ENCODE measurements at regions not wholly inside any gene's neighbourhood (a gene's known extent, or its start where the extent isn't known, plus 50 kb on each side); places are given as distances from the start of the nearest gene placed in this dataset.

GRCh38 chr13:104382951-104383350, 1316.7 kb upstream of the SLC10A2 start:
- Mint-ChIP-seq H3K9me3 (ENCODE audit: unreplicated experiment) (no peaks in the 10 kb centered on the region), H3K4me3 (ENCODE audit: unreplicated experiment) (no peak overlapping the region), H3K36me3 (ENCODE audit: unreplicated experiment) (no peaks in the 10 kb centered on the region), H3K27me3 (ENCODE audit: unreplicated experiment) (no peaks in the 10 kb centered on the region), H3K4me1 (ENCODE audit: low read depth, unreplicated experiment) (no peaks in the 10 kb centered on the region), H3K27ac (ENCODE audit: unreplicated experiment) (no peak overlapping the region)
- TF ChIP-seq, protein P1, sequence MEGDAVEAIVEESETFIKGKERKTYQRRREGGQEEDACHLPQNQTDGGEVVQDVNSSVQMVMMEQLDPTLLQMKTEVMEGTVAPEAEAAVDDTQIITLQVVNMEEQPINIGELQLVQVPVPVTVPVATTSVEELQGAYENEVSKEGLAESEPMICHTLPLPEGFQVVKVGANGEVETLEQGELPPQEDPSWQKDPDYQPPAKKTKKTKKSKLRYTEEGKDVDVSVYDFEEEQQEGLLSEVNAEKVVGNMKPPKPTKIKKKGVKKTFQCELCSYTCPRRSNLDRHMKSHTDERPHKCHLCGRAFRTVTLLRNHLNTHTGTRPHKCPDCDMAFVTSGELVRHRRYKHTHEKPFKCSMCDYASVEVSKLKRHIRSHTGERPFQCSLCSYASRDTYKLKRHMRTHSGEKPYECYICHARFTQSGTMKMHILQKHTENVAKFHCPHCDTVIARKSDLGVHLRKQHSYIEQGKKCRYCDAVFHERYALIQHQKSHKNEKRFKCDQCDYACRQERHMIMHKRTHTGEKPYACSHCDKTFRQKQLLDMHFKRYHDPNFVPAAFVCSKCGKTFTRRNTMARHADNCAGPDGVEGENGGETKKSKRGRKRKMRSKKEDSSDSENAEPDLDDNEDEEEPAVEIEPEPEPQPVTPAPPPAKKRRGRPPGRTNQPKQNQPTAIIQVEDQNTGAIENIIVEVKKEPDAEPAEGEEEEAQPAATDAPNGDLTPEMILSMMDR (IDR thresholded peaks at IDR 0.05; ENCODE audit: partially characterized antibody, unreplicated experiment): no peak
- no peak for DNase-seq

GRCh38 chr13:104376588-104376987, 1310.4 kb upstream of the SLC10A2 start:
- TF ChIP-seq, protein P1 (IDR thresholded peaks at IDR 0.05; ENCODE audit: partially characterized antibody, unreplicated experiment): no peak
- Mint-ChIP-seq H3K27ac (ENCODE audit: unreplicated experiment) (no peak overlapping the region), H3K9me3 (ENCODE audit: unreplicated experiment) (no peaks in the 10 kb centered on the region), H3K36me3 (ENCODE audit: unreplicated experiment) (no peaks in the 10 kb centered on the region), H3K4me3 (ENCODE audit: unreplicated experiment) (no peak overlapping the region), H3K4me1 (ENCODE audit: low read depth, unreplicated experiment) (no peaks in the 10 kb centered on the region), H3K27me3 (ENCODE audit: unreplicated experiment) (no peaks in the 10 kb centered on the region)
- DNase-seq: no peak

DNA sequence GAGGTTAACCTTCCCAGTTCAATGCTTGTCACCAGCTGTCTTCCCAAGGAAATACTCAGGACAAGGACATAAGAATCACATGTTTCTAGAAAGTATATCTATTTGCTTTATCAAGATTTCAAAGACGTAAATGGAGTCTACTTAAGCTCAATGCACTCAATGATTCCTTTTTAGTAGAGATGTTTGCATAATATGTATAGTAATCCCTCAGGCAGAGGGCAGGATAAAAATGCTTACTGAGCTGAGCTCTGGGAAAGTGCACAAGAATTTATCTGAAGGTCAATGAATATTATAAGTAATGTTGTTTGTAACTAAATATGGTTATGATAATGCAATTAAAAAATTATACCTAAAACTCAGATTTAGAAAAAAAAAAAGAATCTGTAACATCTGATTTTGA, 1309.4 kb upstream of the SLC10A2 start:
- Mint-ChIP-seq H3K27me3 (ENCODE audit: unreplicated experiment) (no peaks in the 10 kb centered on the region), H3K36me3 (ENCODE audit: unreplicated experiment) (no peaks in the 10 kb centered on the region), H3K27ac (ENCODE audit: unreplicated experiment) (no peak overlapping the region), H3K4me1 (ENCODE audit: low read depth, unreplicated experiment) (no peaks in the 10 kb centered on the region), H3K4me3 (ENCODE audit: unreplicated experiment) (no peak overlapping the region), H3K9me3 (ENCODE audit: unreplicated experiment) (no peaks in the 10 kb centered on the region)
- no peak for DNase-seq
- TF ChIP-seq, protein P1 (IDR thresholded peaks at IDR 0.05; ENCODE audit: partially characterized antibody, unreplicated experiment): no peak

GRCh38 chr13:104372095-104372655, 1306.0 kb upstream of the SLC10A2 start:
- H3K36me3 Mint-ChIP-seq (ENCODE audit: unreplicated experiment): no peaks in the 10 kb centered on the region

DNA sequence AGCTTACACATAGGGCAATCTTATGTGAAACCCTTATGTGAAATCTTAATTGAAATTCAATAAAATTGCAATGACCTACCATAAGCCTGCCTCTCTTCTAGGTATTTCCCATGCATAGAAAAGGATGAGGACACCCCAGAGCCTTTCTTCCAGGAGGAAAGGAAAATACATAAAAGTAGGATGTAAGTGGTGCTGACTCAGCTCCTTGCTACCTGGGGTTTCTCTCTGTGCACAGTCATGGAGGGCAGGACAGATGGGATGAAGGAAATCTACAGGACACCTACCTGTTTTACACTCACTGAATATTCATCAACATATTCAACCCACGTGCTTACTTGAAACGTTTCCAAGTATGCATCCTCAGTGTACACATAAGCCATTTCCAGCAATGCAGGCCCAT, 1299.2 kb upstream of the SLC10A2 start:
- H3K9me3 Mint-ChIP-seq (ENCODE audit: unreplicated experiment): no peaks in the 10 kb centered on the region
- H3K4me3 Mint-ChIP-seq (ENCODE audit: unreplicated experiment): no peak overlapping the region
- no peaks in the 10 kb centered on the region for H3K36me3 Mint-ChIP-seq (ENCODE audit: unreplicated experiment)
- no peaks in the 10 kb centered on the region for H3K27me3 Mint-ChIP-seq (ENCODE audit: unreplicated experiment)
- TF ChIP-seq, protein P1 (IDR thresholded peaks at IDR 0.05; ENCODE audit: partially characterized antibody, unreplicated experiment): no peak
- DNase-seq: no peak
- no peak overlapping the region for H3K27ac Mint-ChIP-seq (ENCODE audit: unreplicated experiment)
- no peaks in the 10 kb centered on the region for H3K4me1 Mint-ChIP-seq (ENCODE audit: low read depth, unreplicated experiment)

More at GRCh38 chr13:104372095-104372655, 1306.0 kb upstream of the SLC10A2 start:
- DNase-seq: no peak
- Mint-ChIP-seq H3K4me3 (ENCODE audit: unreplicated experiment) (no peak overlapping the region), H3K27me3 (ENCODE audit: unreplicated experiment) (no peaks in the 10 kb centered on the region), H3K9me3 (ENCODE audit: unreplicated experiment) (no peaks in the 10 kb centered on the region), H3K27ac (ENCODE audit: unreplicated experiment) (no peak overlapping the region), H3K4me1 (ENCODE audit: low read depth, unreplicated experiment) (no peaks in the 10 kb centered on the region)
- TF ChIP-seq, protein P1 (IDR thresholded peaks at IDR 0.05; ENCODE audit: partially characterized antibody, unreplicated experiment): no peak
